Neural cell (in vitro differentiated cells): ENCODE measurements at regions not wholly inside any gene's neighbourhood (a gene's known extent, or its start where the extent isn't known, plus 50 kb on each side); places are given as distances from the start of the nearest gene placed in this dataset.

ENCODE experiments used
- CTCF ChIP-seq: fragments of 450-650 bp; IDR thresholded peaks from 2 replicates; pipeline ENCODE4 v1.5.1; 2014; ENCODE audit warnings: antibody characterized with exemption, mild to moderate bottlenecking, moderate library complexity; ENCODE audit not compliant: poor library complexity, severe bottlenecking
- EZH2 ChIP-seq: fragments of 200-600, 300-800 bp; shearing (Covaris generic), sonication (generic); IDR thresholded peaks from 2 replicates; pipeline ENCODE4 v1.6.1; 2014; ENCODE audit warnings: antibody characterized with exemption, low read length, borderline replicate concordance, mild to moderate bottlenecking; ENCODE audit not compliant: insufficient read depth, poor library complexity, severe bottlenecking
- TAF1 ChIP-seq: IDR thresholded peaks from 2 replicates; pipeline ENCODE4 v1.6.1; 2012; ENCODE audit warnings: low read depth

DNA sequence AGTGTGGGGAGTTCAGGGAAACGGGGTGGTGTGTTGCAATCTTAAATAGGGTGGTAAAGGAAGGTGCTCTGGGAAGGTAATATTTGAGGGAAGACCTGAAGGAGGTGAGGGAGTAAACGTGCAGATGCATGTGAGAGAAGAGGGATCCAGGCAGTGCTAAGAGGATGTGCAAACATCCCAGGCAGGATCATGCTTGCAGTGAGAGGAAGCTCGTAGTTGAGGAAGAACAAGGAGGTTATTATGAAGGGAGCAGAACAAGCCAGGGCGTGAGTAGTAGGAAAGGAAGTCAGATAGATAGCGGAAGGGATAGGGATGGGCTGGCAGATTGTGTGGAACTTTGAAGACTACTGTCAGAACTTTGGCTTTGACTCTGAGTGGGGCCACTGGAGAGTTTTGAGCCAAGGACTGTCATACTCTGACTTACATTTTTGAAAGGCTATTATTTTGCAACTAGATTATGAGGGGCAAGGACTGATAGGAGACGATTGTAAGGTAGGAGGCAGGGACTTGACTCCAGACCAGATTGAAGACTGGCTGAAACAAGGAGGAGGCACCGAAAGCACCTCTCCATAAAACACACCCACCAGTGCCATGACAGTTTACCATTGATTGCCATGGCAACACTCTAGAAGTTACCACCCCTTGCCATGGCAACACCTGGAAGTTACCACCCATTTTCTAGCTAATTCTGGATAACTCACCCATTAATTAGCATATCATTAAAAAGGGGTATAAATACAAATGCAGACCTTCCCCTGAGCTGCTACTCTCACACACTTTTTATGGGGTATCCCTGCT, 67.0 kb downstream of the XCL2 start:
- no peak for TF ChIP-seq EZH2
- TF ChIP-seq CTCF: no peak
- TF ChIP-seq TAF1: no peak
